GM21825 (cell line): ENCODE measurements at regions not wholly inside any gene's neighbourhood (a gene's known extent, or its start where the extent isn't known, plus 50 kb on each side); places are given as distances from the start of the nearest gene placed in this dataset.
A peak's percentile ranks its signal among the peaks of the same experiment; 100 is the strongest.
"Not testable (repeated sequence)": the region's sequence is repeated elsewhere in the genome, so short reads cannot be mapped to it uniquely, and the experiment has no call there.

ENCODE experiments used
- ATAC-seq: cut with Tn5 transposase; IDR thresholded peaks from one replicate; pipeline ENCODE4 v1.9.1; 2021; ENCODE audit warnings: mild to moderate bottlenecking, moderate library complexity; ENCODE audit not compliant: unreplicated experiment

DNA sequence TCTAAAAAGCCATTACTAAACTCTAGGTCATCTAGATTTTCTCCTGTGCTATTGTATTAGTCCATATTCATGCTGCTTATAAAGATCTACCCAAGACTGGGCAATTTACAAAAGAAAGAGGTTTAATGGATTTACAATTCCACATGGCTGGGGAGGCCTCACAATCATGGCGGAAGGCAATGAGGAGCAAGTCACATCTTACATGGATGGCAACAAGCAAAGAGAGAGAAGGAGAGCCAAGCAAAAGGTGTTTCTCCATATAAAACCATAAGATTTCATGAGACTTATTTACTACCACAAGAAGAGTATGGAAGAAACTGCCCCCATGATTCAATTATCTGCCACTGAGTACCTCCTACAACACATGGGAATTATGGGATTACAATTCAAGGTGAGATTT lies 69.6 kb upstream of the CCDC6 start:
- ATAC-seq = not testable (repeated sequence)

DNA sequence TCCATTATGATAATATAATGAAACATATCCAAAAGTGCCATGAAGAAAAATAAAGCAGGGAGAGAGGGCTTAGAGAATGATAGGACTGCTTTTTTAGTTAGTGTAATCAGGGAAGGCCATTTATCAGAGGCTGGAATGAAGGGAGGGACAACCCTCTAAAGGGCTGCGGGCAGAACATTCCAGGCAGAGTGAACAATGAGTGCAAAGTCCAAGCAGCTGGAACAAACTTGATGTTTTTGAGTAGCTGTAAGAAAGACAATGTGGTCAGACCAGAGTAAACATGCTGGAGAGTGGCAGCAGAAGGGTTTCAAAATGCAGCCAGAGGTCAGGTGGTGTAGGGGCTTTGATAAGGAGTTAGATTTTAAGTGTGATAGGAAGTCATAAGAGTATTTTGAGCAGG lies 65.6 kb upstream of the CCDC6 start:
- no peak for ATAC-seq

DNA sequence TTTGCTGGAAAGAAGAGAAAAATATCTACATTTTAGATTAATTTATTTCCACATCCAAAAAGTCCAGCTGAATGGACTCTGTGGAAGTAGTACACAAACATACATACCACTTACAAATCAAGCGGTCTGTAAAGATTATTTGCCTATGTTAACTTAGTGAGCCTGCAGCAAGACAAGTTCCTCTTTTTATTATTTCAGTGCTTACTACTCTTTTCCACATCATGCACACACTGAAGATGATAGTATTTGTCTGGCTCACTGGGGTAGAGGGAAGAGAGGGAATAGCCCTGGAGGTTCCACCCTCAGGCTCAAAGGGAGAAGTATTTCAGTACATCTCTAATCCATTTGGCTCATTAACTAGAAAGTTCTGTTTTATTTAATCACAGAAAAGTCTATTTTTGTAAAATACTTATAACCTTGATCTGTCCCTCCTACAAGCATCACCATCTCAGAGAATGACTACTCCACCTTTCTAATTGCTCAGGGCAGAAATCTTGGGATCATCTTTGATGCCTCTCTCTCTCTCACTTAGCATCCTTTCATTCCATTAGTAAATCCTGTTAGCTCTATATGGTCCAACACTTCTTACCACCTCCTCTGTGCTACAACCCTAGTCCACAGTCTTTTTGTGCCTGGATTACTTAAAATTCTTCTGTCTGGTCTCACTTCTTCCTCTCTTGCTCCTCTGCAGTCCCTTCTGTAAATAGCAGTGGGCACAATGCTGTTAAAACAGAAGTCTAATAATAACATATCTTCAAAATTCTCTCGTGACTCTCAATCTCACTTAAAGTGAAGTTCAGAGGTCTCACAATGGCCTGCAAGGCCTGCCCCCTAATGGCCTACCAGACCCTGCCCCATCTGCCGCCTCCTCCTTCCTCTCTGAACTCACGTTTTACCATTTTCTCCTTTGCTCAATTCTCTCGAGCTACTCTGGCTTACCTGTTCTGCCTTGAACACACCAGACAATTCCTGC lies 64.3 kb upstream of the CCDC6 start:
- ATAC-seq = peak; percentile 66

DNA sequence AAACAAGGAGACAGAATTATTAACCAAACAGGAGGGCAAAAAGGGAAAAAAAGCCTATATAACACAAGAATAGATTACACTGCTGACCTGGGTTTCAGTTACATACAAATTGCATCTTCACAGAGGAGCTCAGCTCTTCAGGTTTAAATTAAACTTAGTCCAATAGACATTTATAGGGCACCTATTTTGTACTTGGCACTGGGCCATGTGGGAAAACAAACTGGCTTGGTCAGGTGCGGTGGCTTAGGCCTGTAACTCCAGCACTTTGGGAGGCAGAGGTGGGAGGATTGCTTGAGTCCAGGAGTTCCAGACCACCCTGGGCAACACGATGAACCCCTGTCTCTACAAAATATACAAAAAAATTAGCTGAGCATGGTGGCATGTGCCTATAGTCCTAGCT lies 62.3 kb upstream of the CCDC6 start:
- no peak for ATAC-seq

DNA sequence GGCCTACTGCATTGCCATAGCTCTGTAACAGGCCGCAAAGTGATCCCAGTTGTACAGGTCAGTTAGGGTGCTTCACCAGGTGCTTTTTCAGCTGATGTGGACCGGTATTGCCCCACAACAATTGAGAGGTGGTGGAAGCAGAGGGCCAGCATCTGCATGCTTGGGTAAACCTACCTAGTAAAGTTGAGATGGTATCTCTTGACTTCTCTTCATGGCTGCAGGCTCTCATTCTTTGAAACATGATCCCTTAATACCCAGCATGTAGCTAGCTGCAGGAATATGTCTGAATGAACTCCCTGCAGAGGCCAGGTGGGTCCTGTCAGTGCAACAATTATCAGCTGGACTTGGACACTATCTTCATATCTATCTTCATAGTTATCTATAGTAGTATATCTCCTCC lies 60.7 kb upstream of the CCDC6 start:
- no peak for ATAC-seq

DNA sequence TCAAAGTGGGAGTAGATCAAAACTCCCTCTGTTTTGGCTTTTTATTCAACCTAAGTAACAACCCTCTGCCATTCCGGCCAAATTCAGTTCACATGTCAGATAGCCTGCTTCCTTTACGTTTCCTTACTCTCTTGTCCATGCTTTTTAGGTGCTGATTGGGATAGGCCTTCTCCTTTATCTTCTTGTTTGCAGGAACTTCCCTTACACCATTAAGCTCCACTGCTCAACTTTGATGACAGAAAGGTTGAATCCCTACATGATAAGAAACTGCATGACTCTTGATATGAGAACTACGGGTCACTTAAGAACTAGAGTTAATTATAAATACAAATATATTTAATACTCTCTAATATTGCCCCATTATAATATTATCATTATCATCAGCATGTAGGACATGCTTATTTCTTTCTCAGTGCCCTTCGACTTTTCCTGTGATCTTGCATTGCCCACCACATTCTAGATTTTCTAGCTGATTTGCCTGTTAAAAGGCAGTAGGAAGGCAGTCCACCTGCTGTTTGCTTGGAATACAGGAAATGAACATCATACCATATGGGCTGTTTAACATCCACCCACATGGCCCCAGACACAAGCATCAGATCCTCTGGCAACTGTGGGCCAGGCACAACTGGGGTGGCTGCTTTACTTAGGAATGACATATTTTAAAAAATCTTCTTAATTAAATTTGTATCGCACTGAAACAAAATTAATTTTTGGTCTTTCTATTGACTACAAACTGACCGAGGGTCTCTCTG lies 59.7 kb upstream of the CCDC6 start:
- ATAC-seq = no peak

DNA sequence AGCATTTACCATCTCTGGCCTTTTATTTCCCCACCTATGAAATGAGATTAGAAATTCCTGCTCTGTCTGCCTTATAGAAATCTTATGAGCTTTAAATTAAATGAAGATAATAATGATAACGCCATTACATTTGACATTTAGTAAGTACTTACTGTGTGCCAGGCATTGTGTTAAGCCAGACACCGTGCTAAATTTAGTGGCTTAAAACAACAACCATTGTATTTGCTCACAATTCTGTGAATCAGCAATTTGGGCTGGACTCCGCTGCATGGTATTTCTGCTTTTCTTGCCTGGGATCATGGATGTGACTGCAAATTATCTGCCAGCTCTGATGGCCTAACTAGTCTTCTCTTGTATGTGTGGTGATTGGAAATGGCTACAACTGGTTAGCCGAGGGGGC lies 56.4 kb upstream of the CCDC6 start:
- no peak for ATAC-seq

DNA sequence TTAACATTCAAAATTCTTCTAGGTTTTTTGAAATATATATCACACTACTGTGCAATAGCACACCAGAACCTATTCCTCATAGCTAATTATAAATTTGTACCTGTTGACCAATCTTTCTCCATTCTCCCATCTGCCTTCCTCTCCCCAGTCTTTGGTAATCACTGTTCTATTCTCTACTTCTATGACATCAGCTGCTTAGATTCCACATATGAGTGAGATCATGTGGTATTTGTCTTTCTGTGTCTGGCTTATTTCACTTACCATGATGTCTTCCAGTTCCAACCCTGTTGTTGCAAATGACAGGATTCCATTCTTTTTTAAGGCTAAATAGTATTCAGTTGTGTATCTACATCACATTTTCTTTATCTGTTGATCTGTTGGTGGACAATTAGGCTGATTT lies 54.4 kb upstream of the CCDC6 start:
- ATAC-seq = no peak

DNA sequence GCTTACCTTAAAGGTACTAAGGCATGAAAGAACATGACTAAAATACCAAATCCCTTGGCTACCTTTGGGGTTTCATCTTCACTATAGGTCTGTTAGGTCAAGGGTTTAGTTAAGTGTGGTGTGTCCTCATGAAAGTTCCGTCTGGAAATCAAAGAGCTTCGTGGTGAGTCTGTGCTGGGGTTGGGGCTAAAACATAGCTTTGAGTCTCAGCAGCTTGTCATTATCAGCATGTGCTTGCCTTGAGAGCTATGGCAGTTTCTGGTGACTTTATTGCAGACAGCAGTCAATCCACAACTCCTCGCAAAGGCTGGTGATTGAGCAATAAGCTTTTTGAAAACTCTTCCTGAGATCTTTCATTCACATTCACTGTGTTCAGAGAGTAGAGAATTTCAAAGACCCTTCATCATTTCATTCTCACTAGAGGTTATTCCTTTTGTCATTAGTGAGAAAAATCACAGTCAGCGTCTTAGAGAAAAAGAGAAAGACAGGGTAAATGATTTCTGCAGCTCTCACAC lies 53.2 kb upstream of the CCDC6 start:
- no peak for ATAC-seq

DNA sequence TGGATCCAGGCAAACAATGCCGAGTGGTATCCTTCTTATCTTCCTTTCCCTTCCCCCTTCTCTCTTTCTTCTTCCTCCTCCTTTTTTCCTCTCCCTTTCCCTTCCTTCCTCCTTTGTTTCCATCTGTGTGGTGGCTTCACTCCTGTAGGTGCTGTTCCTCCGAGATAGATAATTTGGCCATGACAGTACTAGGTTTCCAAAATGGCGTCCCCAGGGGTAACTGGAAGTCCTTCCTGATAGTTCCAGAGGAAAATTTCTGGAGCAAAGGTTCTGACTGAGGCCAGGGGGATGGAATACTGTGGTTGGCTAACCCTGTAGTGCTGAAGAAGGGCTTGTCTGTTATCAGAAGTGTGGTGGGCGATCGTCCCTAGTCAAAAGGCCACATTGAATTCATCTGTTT lies 52.5 kb upstream of the CCDC6 start:
- ATAC-seq = no peak

DNA sequence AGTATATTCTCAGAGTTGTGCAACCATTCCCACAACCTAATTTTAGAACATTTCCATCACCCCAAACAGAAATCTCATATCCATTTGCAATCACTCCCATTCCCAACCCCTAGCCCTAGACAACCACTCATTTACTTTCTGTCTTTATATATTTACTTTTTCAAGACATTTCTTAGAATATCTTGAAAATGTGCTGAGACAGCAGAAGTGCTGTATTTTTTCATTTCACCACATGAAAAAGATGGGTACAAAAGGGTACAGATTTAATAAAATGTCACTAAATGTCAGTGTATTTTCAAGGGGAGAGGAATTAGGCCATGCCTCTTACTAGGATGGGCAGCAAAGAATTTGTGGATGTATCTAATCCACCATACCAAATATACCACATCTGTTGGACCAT lies 51.6 kb upstream of the CCDC6 start:
- ATAC-seq = no peak
